AG04449 (cell line): ENCODE measurements at regions not wholly inside any gene's neighbourhood (a gene's known extent, or its start where the extent isn't known, plus 50 kb on each side); places are given as distances from the start of the nearest gene placed in this dataset.

Experiments
- CTCF ChIA-PET: fragments of 350-600 bp; formaldehyde crosslinking; extraction: SDS; loops from one replicate; lab custom pipeline; 2021; ENCODE audit warnings: antibody characterized with exemption; lab: Yijun Ruan, JAX
- POLR2A ChIA-PET: fragments of 400-600, 350-600 bp; formaldehyde crosslinking; extraction: SDS; loops from one replicate; lab custom pipeline; 2020; ENCODE audit warnings: antibody characterized with exemption, inconsistent platforms; lab: Yijun Ruan, JAX
- DNase-seq: peaks from one replicate; pipeline ENCODE4 v3.0.0-alpha.2; 2010; ENCODE audit warnings: low read depth, low spot score
- H3K4me3 ChIP-seq: 2 replicates; pipeline ENCODE4 v1.5.1; 2011; ENCODE audit warnings: low read depth, mild to moderate bottlenecking, control low read depth, low read length
- TF ChIP-seq, protein P1 (sequence below): IDR thresholded peaks from one replicate; pipeline ENCODE4 v1.5.1; 2011; ENCODE audit warnings: mild to moderate bottlenecking, moderate library complexity, low read length, control low read depth, inconsistent platforms; ENCODE audit not compliant: insufficient read depth; ENCODE audit errors: missing control alignments

DNA sequence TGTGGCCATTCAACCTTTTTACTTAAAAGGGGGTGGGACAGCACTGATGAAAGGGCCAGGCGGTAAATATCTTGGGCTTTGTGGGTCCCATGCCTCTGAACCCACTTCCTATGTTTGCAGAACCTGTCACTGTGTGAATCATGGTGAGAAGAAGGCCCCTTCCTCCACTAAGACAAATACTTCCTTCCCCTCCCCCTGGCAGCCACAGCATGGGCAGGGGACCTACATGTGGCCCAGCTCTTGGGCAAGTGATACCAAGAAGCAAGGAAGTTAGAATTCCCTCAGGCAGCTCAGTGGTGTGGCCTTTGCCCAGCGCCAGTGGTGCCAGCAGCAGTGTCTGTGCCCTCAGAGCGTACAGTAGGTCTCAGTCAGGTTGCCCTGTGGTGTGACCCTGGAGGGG, 168.6 kb downstream of the TRIM33 start:
- DNase-seq, result no peak
- ChIA-PET POLR2A (no interaction called here), CTCF (interaction anchor here (1.8 to 8.4 kb wide), 5 partner anchors 10 to 507 kb away, joined by 4 to 103 read pairs (median 6); partner anchors contain the start of gene OLFML3)
- H3K4me3 ChIP-seq, result no peak overlapping the region
- TF ChIP-seq, protein P1, sequence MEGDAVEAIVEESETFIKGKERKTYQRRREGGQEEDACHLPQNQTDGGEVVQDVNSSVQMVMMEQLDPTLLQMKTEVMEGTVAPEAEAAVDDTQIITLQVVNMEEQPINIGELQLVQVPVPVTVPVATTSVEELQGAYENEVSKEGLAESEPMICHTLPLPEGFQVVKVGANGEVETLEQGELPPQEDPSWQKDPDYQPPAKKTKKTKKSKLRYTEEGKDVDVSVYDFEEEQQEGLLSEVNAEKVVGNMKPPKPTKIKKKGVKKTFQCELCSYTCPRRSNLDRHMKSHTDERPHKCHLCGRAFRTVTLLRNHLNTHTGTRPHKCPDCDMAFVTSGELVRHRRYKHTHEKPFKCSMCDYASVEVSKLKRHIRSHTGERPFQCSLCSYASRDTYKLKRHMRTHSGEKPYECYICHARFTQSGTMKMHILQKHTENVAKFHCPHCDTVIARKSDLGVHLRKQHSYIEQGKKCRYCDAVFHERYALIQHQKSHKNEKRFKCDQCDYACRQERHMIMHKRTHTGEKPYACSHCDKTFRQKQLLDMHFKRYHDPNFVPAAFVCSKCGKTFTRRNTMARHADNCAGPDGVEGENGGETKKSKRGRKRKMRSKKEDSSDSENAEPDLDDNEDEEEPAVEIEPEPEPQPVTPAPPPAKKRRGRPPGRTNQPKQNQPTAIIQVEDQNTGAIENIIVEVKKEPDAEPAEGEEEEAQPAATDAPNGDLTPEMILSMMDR, result no peak

DNA sequence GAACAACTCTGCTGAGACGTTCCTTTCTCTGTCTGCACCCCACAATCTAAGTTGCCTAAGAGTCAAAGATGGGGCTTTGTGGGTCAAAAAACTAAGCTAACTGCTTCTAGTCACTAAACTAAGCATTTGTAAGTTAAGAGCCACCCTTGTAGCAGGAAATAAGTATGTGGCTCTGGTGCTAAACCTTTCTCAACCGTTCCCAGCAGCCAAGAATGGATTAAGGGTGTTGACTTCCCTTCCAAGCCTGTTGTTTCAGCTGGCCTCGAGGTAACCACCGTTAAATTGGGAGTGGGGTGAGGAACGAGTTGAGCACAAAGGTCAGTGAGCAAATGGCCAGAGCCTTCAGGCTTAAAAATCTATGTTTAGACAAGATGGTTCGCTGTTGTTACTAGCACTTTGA, 169.1 kb downstream of the TRIM33 start:
- no peak for DNase-seq
- TF ChIP-seq, protein P1, result no peak
- no peak overlapping the region for H3K4me3 ChIP-seq
- POLR2A ChIA-PET, result no interaction called here
- CTCF ChIA-PET, result interaction anchor here (1.5 to 8.4 kb wide), 4 partner anchors 9 to 506 kb away, joined by 4 to 103 read pairs (median 6); partner anchors contain the start of gene OLFML3

GRCh38 chr1:114341299-114341698, 169.7 kb downstream of the TRIM33 start:
- TF ChIP-seq, protein P1, result no peak
- ChIA-PET POLR2A (no interaction called here), CTCF (interaction anchor here (1.5 to 8.4 kb wide), 3 partner anchors 9 to 364 kb away, joined by 4 to 103 read pairs (median 8); partner anchors contain the start of gene OLFML3)
- H3K4me3 ChIP-seq, result no peak overlapping the region
- no peak for DNase-seq

DNA sequence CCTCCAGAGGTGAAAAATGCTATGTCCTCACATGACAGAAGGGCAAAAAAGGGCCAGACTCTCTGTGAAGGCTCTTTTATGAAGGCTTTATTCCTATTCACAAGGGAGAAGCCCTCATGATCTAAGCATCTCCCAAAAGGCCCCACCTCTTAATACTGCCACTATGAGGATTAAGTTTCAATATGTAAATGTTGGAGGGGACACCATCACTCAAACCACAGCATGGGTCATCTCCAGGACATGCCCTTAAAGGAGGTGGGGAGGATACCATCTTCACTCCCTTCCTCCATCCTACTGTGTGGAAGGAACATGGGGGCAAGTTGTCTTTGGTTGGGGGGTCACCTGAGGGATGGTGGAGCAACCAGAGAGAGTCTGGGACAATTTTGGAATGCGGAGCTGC, 170.1 kb downstream of the TRIM33 start:
- POLR2A ChIA-PET, result no interaction called here
- DNase-seq, result no peak
- TF ChIP-seq, protein P1, result no peak
- CTCF ChIA-PET, result interaction anchor here (1.5 to 1.8 kb wide), 2 partner anchors 8 to 12 kb away, joined by 4 to 8 read pairs; no protein-coding TSS in a partner anchor
- H3K4me3 ChIP-seq, result no peak overlapping the region

DNA sequence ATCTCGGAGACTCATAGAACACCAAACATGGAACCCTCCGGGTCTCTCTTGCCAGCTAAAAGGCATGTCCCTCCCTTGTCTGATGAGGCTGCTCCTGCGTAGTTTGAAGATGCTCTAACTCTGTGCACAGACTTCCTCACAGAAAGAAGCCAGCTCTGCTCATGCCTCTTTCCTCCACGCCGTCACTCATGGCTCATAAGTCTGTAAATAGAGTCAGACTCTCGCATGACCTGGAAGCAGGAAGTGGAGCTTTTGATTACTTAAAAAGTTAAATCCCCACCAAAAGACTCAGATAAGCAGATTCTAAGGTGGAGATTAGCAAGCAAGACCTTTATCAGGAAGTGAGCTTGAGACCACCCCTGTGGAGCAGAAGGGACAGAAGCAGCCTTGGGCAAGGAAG, 171.6 kb downstream of the TRIM33 start:
- ChIA-PET POLR2A (no interaction called here), CTCF (interaction anchor here (0.7 to 1.7 kb wide), 3 partner anchors 9 to 219 kb away, joined by 3 to 7 read pairs (median 4); no protein-coding TSS in a partner anchor)
- DNase-seq, result no peak

DNA sequence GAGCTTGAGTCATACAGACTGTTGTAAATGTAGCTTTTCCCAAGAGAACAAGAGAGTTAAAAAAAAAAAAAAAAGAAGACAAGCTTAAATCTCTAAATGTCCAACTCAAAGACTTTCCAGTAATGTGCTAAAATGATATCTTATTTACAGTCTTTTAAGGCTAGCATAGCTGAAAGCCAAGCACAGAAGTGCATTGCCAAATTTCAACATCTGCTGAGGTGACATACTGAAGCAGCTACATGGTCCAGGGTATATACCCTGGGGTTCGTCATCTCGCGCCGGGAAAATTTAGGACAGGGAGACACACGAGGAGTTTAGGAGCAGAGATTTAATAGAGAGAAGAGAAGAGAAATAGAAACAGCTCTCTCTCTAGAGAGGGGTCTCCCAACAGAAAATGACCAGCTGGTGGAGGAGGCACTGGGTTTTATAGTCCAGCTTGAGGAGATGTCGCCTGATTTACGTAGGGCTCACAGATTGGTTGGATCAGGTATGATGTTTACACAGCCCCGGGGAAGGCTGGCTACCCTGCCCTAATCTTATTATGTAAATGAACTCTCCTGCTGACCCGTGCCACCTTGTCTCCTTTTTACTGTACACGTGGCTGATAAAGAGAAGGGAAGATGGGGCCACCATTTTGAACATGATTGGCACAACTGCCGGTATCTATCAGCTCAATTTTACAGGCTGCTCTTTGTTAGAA, 172.7 kb downstream of the TRIM33 start:
- TF ChIP-seq, protein P1, result no peak
- POLR2A ChIA-PET, result no interaction called here
- no peak overlapping the region for H3K4me3 ChIP-seq
- no peak for DNase-seq
- CTCF ChIA-PET, result interaction anchor here (1.1 to 2.8 kb wide), 5 partner anchors 8 to 357 kb away, joined by 3 to 27 read pairs (median 7); no protein-coding TSS in a partner anchor

More for the DNA sequence above, 171.6 kb downstream of the TRIM33 start:
- TF ChIP-seq, protein P1, result no peak
- H3K4me3 ChIP-seq, result no peak overlapping the region
